ENCODE measurements at regions not wholly inside any gene's neighbourhood (a gene's known extent, or its start where the extent isn't known, plus 50 kb on each side); places are given as distances from the start of the nearest gene placed in this dataset.

- TF ChIP-seq EZH2 (IDR thresholded peaks at IDR 0.05; ENCODE audit: borderline replicate concordance), result no peak
- peak; percentile 21 for TF ChIP-seq CTCF (IDR thresholded peaks at IDR 0.05; ENCODE audit: poor library complexity)
- TF ChIP-seq EZH2phosphoT487 (IDR thresholded peaks at IDR 0.05; ENCODE audit: low read depth, severe bottlenecking, unreplicated experiment), result no peak
These were observed 904.5 kb upstream of the EPHA7 start for GRCh38 chr6:94323853-94324252.
